OCI-LY1 (cell line): ENCODE measurements at regions not wholly inside any gene's neighbourhood (a gene's known extent, or its start where the extent isn't known, plus 50 kb on each side); places are given as distances from the start of the nearest gene placed in this dataset.
"Not testable (repeated sequence)": the region's sequence is repeated elsewhere in the genome, so short reads cannot be mapped to it uniquely, and the experiment has no call there.

Source experiments
- H2AFZ ChIP-seq: fragments of 200-600 bp; sonication (generic), shearing (Covaris generic); 2 replicates; pipeline ENCODE4 v1.6.0; 2014; ENCODE audit warnings: antibody characterized with exemption, mild to moderate bottlenecking, low read length
- H3F3A ChIP-seq: fragments of 200-600 bp; sonication (generic), shearing (Covaris generic); 2 replicates; pipeline ENCODE4 v1.6.0; 2014; ENCODE audit warnings: mild to moderate bottlenecking, antibody characterized with exemption, low read length, moderate library complexity; ENCODE audit not compliant: insufficient read depth
- H3K27ac ChIP-seq: fragments of 200-600 bp; sonication (generic); 2 replicates; pipeline ENCODE4 v1.5.1; 2014; ENCODE audit warnings: low read length, mixed run types, mild to moderate bottlenecking, low read depth; ENCODE audit not compliant: poor library complexity, severe bottlenecking
- H3K27me3 ChIP-seq: fragments of 200-600 bp; sonication (generic); 2 replicates; pipeline ENCODE4 v1.6.0; 2014; ENCODE audit warnings: antibody characterized with exemption, mild to moderate bottlenecking, low read length, moderate library complexity; ENCODE audit not compliant: insufficient read depth
- H3K36me3 ChIP-seq: fragments of 200-600 bp; sonication (generic); 2 replicates; pipeline ENCODE4 v1.6.1; 2014; ENCODE audit warnings: mild to moderate bottlenecking, antibody characterized with exemption, low read length, moderate library complexity, mixed read lengths; ENCODE audit not compliant: insufficient read depth
- H3K4me1 ChIP-seq: fragments of 200-600 bp; sonication (generic); 2 replicates; pipeline ENCODE4 v1.5.1; 2014; ENCODE audit warnings: mild to moderate bottlenecking, low read length, moderate library complexity; ENCODE audit not compliant: insufficient read depth, severe bottlenecking
- H3K4me2 ChIP-seq: fragments of 200-600 bp; sonication (generic), shearing (Covaris generic); 2 replicates; pipeline ENCODE4 v1.6.1; 2014; ENCODE audit warnings: low read length
- H3K4me3 ChIP-seq: fragments of 200-600 bp; sonication (generic); 2 replicates; pipeline ENCODE4 v1.5.1; 2014; ENCODE audit warnings: low read length, low read depth, mild to moderate bottlenecking, mixed read lengths; ENCODE audit not compliant: poor library complexity, severe bottlenecking
- H3K79me2 ChIP-seq: fragments of 200-600 bp; shearing (Covaris generic); 2 replicates; pipeline ENCODE4 v1.6.1; 2016; ENCODE audit warnings: mixed run types, low read length, mixed read lengths; ENCODE audit not compliant: insufficient read depth
- H3K9ac ChIP-seq: fragments of 200-600 bp; sonication (generic), shearing (Covaris generic); 2 replicates; pipeline ENCODE4 v1.6.1; 2014; ENCODE audit warnings: mild to moderate bottlenecking, low read length, mixed read lengths
- H3K9me2 ChIP-seq: fragments of 200-600 bp; sonication (generic), shearing (Covaris generic); 2 replicates; pipeline ENCODE4 v1.6.1; 2014; ENCODE audit warnings: low read depth, mild to moderate bottlenecking, low read length, mixed read lengths
- H3K9me3 ChIP-seq: fragments of 200-600 bp; shearing (Covaris generic); 2 replicates; pipeline ENCODE4 v1.6.1; 2014; ENCODE audit warnings: low read length, mixed read lengths
- H4K20me1 ChIP-seq: fragments of 200-600 bp; sonication (generic), shearing (Covaris generic); 2 replicates; pipeline ENCODE4 v1.6.0; 2016; ENCODE audit warnings: mild to moderate bottlenecking, low read length; ENCODE audit not compliant: insufficient read depth
- CTCF ChIP-seq: fragments of 200-600 bp; sonication (generic), shearing (Covaris generic); IDR thresholded peaks from 2 replicates; pipeline ENCODE4 v1.5.1; 2017; ENCODE audit warnings: mild to moderate bottlenecking, antibody characterized with exemption, low read length, moderate library complexity, mixed read lengths
- EZH2 ChIP-seq: fragments of 200-600 bp; sonication (generic), shearing (Covaris generic); IDR thresholded peaks from 2 replicates; pipeline ENCODE4 v1.8.0; 2017; ENCODE audit warnings: borderline replicate concordance, mixed run types, mild to moderate bottlenecking, antibody characterized with exemption, low read length, moderate library complexity, mixed read lengths

GRCh38 chr17:6373599-6373998, 61.3 kb downstream of the AIPL1 start:
- not testable (repeated sequence) for H3K36me3 ChIP-seq, H3K9me3 ChIP-seq, H3K4me1 ChIP-seq, H3K4me2 ChIP-seq, H3K27me3 ChIP-seq, H2AFZ ChIP-seq, H4K20me1 ChIP-seq, H3K9me2 ChIP-seq, H3F3A ChIP-seq, H3K79me2 ChIP-seq, H3K27ac ChIP-seq, H3K9ac ChIP-seq, H3K4me3 ChIP-seq

- no peaks in the 10 kb centered on the region for H3K27me3 ChIP-seq
- H3K79me2 ChIP-seq: no peaks in the 10 kb centered on the region
Observed at GRCh38 chr17:6366221-6366666, 68.7 kb downstream of the AIPL1 start.

GRCh38 chr17:6365200-6365943, 69.5 kb downstream of the AIPL1 start:
- Histone ChIP-seq H3K4me2 (no peak overlapping the region), H4K20me1 (no peaks in the 10 kb centered on the region), H3K27me3 (no peaks in the 10 kb centered on the region), H3K9me3 (no peaks in the 10 kb centered on the region), H3F3A (no peaks in the 10 kb centered on the region), H3K4me3 (no peak overlapping the region), H3K27ac (no peak overlapping the region), H3K4me1 (no peaks in the 10 kb centered on the region), H3K9me2 (no peaks in the 10 kb centered on the region), H2AFZ (no peak overlapping the region), H3K79me2 (no peaks in the 10 kb centered on the region), H3K36me3 (no peaks in the 10 kb centered on the region), H3K9ac (no peak overlapping the region)
- TF ChIP-seq EZH2: no peak
- TF ChIP-seq CTCF: no peak

More at GRCh38 chr17:6366221-6366666, 68.7 kb downstream of the AIPL1 start:
- TF ChIP-seq CTCF: no peak
- TF ChIP-seq EZH2: no peak
- Histone ChIP-seq H3K9me3 (no peaks in the 10 kb centered on the region), H3K27ac (no peak overlapping the region), H2AFZ (no peak overlapping the region), H3K9me2 (no peaks in the 10 kb centered on the region), H3K4me1 (no peaks in the 10 kb centered on the region), H3K4me2 (no peak overlapping the region), H3K4me3 (no peak overlapping the region), H4K20me1 (no peaks in the 10 kb centered on the region), H3K36me3 (no peaks in the 10 kb centered on the region), H3K9ac (no peak overlapping the region), H3F3A (no peaks in the 10 kb centered on the region)

GRCh38 chr17:6361733-6362132, 73.2 kb downstream of the AIPL1 start:
- no peaks in the 10 kb centered on the region for H3F3A ChIP-seq
- no peak for TF ChIP-seq EZH2

More at GRCh38 chr17:6361733-6362132, 73.2 kb downstream of the AIPL1 start:
- no peaks in the 10 kb centered on the region for H3K27me3 ChIP-seq
- H3K4me2 ChIP-seq: no peak overlapping the region
- H3K9me2 ChIP-seq: no peaks in the 10 kb centered on the region
- no peaks in the 10 kb centered on the region for H3K9me3 ChIP-seq
- H3K4me3 ChIP-seq: no peak overlapping the region
- no peak overlapping the region for H3K9ac ChIP-seq
- H4K20me1 ChIP-seq: no peaks in the 10 kb centered on the region
- no peaks in the 10 kb centered on the region for H3K4me1 ChIP-seq
- no peak overlapping the region for H2AFZ ChIP-seq
- no peaks in the 10 kb centered on the region for H3K79me2 ChIP-seq
- no peak overlapping the region for H3K27ac ChIP-seq
- no peaks in the 10 kb centered on the region for H3K36me3 ChIP-seq
